HK-2 (cell line): ENCODE measurements at regions not wholly inside any gene's neighbourhood (a gene's known extent, or its start where the extent isn't known, plus 50 kb on each side); places are given as distances from the start of the nearest gene placed in this dataset.

ENCODE experiments used
- DNase-seq: peaks from one replicate; pipeline ENCODE4 v3.0.0-alpha.2; 2018; ENCODE audit not compliant: unreplicated experiment

- DNase-seq = no peak
These were observed 1036.3 kb downstream of the TTLL7 start for GRCh38 chr1:82962658-82963057.

GRCh38 chr1:82950606-82951200, 1048.2 kb downstream of the TTLL7 start:
- no peak for DNase-seq

GRCh38 chr1:82948386-82948785, 1050.5 kb downstream of the TTLL7 start:
- DNase-seq = no peak

GRCh38 chr1:82947278-82947677, 1051.7 kb downstream of the TTLL7 start:
- DNase-seq = no peak

- DNase-seq = no peak
These were observed 1052.8 kb downstream of the TTLL7 start for GRCh38 chr1:82946096-82946605.

GRCh38 chr1:82944822-82945221, 1054.1 kb downstream of the TTLL7 start:
- DNase-seq = no peak

GRCh38 chr1:82934074-82934473, 1064.9 kb downstream of the TTLL7 start:
- no peak for DNase-seq

GRCh38 chr1:82932727-82933126, 1066.2 kb downstream of the TTLL7 start:
- no peak for DNase-seq

GRCh38 chr1:82932207-82932606, 1066.7 kb downstream of the TTLL7 start:
- DNase-seq = no peak

- no peak for DNase-seq
These were observed 1067.9 kb downstream of the TTLL7 start for GRCh38 chr1:82931006-82931405.

GRCh38 chr1:82927753-82928152, 1071.2 kb downstream of the TTLL7 start:
- DNase-seq = no peak

GRCh38 chr1:82924666-82925065, 1074.3 kb downstream of the TTLL7 start:
- DNase-seq = no peak

GRCh38 chr1:82923931-82924330, 1075.0 kb downstream of the TTLL7 start:
- no peak for DNase-seq

- no peak for DNase-seq
These were observed 1077.2 kb downstream of the TTLL7 start for GRCh38 chr1:82921759-82922158.

GRCh38 chr1:82920418-82921248, 1078.3 kb downstream of the TTLL7 start:
- no peak for DNase-seq

- no peak for DNase-seq
These were observed 1079.1 kb downstream of the TTLL7 start for GRCh38 chr1:82919837-82920236.

GRCh38 chr1:82907313-82907712, 1091.6 kb downstream of the TTLL7 start:
- no peak for DNase-seq

GRCh38 chr1:82903626-82904025, 1095.3 kb downstream of the TTLL7 start:
- DNase-seq = no peak

GRCh38 chr1:82901561-82901960, 1097.4 kb downstream of the TTLL7 start:
- DNase-seq = no peak

- DNase-seq = no peak
These were observed 1097.8 kb downstream of the TTLL7 start for GRCh38 chr1:82901118-82901517.

GRCh38 chr1:82899017-82899416, 1098.3 kb downstream of the ADGRL2 start:
- DNase-seq = no peak

GRCh38 chr1:82897549-82897948, 1096.8 kb downstream of the ADGRL2 start:
- no peak for DNase-seq

- DNase-seq = no peak
These were observed 1095.3 kb downstream of the ADGRL2 start for GRCh38 chr1:82896036-82896435.
